GM08714 (cell line): ENCODE measurements at regions not wholly inside any gene's neighbourhood (a gene's known extent, or its start where the extent isn't known, plus 50 kb on each side); places are given as distances from the start of the nearest gene placed in this dataset.

Experiments
- H3K4me3 ChIP-seq: fragments of 200-500 bp; sonication (Bioruptor generic); 2 replicates; pipeline ENCODE4 v1.5.1; 2014; ENCODE audit warnings: mild to moderate bottlenecking, low read length, inconsistent platforms
- ZNF274 ChIP-seq: IDR thresholded peaks from 2 replicates; pipeline ENCODE4 v1.6.1; 2012; ENCODE audit warnings: mild to moderate bottlenecking, low read depth, low read length

DNA sequence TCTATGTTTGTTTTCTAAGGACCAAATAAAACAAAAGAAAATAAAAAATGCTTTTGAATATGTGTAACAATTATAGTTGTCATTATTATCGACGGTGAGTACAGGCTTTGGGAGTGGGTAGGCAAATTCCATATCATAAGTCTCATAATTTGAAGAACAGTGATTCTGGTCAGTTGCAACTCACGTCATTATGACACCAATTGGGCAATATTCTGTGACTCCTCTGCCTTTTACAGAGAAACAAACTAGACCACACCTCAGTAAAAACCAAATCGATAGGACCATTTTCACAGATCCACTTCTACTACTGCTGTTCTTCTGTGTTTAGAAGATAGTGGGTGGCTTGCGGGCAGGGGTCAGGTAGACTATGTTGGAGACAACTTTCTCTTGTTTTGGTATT, 250.1 kb downstream of the C4orf33 start:
- H3K4me3 ChIP-seq, result no peak overlapping the region
- no peak for TF ChIP-seq ZNF274

DNA sequence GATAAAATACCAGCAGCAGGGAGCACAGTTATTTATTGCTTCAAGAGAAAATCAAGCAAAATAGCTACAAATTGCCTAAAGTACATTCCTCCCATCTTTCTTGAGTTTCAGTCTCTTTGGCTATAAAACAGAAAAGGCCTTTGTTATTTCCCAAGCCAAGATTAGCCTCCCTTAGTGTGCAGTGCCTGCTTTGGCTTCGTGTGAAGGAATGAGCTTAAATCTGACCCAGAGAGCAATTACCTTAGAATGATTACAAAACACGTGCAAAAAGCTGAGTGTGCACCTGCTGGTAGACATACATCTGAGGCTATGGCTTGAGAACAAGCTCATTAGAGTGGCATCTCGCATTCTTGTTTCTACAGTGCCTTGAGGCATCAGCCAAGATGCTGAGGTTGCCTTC, 250.8 kb downstream of the C4orf33 start:
- TF ChIP-seq ZNF274, result no peak
- no peak overlapping the region for H3K4me3 ChIP-seq

DNA sequence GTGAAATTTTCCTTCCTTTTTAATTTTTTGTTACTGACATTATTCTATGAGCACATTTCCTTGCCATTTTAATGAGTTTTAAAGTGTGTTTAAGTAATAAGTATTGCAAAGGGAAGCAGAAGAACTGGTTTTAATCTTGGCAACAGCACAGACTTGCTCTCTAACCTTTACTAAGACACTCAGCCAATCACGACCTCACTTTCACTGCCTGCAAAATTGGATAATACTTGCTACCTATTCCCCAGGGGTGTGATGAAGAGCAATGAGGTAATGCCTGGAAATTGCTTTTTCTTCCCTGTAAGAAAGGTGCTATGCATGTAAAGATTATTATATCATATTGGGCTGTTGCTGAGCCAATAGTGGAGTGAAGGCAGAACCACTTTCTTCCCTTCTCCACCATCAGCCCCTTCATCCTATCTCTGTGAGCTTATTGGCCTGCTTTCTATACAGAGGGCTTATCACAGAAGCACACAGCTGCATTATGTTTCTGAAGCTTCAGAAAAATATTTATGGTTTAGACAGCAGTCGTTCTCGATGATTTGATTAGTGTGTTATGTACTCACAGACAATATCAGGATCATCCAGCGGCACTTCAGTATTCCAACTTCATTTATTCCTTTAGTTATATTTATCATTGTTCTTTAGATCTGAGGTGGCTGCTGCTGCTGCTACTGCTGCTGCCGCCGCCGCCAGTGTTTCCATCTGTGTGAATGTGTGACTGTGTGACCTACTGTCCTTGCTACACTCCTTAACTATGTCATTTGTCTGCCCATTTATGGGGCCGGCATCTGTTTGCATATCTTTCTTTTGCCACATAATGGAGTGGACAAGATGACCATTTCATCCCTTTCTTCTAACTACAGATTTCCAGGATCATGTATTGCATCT, 255.1 kb downstream of the C4orf33 start:
- no peak overlapping the region for H3K4me3 ChIP-seq
- TF ChIP-seq ZNF274, result no peak

DNA sequence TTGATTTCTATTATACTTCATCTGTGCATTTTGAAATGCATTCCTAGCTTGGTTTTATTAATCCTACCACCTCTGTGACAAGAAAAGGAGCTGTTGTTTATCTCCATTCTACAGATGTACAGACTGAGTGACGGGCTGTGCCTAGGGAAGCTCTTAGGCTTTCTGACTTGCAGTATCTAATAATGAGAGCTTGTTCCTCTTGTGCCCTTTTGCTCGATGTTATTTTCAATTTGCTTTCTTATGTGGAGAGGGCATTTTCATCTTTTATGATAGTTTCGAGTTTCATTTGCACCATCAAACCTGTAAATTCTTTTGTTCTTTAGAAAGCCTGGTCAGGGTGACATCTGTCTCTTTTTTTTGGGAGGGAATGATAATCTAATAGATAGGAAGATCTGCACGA, 256.5 kb downstream of the C4orf33 start:
- TF ChIP-seq ZNF274, result no peak
- H3K4me3 ChIP-seq, result no peak overlapping the region

DNA sequence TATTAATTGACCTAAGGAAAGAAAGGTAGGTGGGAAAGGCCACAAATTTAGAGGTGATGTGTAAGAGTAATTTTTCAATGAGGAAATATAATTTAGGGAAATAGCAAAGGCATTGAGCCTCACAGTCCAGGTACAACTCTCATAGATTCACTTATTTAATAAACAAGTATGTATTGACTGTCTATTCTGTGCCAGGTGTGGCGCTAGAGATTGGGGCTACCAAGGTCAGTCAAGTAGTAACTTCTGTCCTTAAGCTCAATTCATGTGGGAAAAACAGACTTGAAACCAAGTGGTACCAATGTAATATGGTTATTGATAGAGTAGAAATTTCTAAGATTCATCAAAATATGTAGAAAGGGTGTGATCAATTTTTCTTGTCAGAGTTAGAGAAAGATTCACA, 257.5 kb downstream of the C4orf33 start:
- no peak for TF ChIP-seq ZNF274
- no peak overlapping the region for H3K4me3 ChIP-seq

DNA sequence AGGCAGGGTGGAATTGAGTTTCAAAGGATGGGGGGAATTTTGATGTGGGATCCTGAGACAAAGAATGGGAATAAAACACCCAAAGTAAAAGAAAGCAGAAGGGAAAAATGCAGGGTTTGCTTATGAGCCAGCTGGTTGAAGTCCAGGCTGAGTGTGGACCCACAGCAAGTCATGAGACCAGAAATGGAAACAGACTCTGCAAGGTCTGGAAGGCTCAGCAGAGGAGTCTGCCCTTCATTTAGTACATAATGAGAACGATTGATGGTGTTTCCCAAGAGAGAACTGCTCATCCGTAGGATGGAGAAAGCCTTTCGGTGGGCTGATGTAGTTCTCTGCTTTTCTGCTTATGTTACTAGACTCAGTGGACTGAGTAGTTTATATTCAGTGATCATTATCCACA, 259.1 kb downstream of the C4orf33 start:
- no peak overlapping the region for H3K4me3 ChIP-seq
- TF ChIP-seq ZNF274, result no peak

DNA sequence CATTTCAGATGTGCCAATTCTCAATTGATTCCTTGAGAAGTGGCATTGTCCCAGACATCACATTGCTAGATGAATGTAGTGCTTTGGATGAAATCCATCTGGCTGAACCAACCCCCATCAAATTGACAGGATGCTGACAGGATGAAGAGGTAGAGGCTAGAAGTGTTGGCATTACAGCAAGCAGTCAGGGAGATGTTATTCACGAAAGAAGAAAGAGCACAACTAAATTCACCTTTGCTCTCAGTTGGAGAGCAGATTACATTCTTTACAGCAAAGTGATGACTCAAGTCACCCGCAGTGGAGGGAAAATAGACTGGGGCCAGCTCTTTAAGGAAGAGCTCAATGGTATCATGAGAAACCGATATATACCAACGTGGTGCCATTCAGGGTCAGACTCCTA, 259.6 kb downstream of the C4orf33 start:
- no peak for TF ChIP-seq ZNF274
- H3K4me3 ChIP-seq, result no peak overlapping the region

DNA sequence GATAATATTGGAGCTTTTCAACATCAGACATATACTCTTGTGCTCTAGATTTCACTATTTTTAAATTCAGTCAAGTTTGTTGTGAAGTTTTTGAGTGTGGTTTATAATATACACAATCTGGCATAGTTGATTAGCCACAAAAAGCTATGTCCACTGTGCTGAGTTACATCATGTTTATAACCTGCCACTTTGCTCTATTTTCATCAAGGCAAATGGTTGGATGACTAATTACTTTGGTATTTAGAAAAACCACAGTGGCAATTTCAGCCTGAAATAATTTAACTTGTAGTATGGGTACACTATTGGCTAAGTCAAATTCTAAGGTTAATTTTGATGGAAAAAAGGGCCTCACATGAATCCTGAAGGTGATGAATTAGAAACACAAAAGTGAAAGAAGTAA, 262.6 kb downstream of the C4orf33 start:
- no peak for TF ChIP-seq ZNF274
- no peak overlapping the region for H3K4me3 ChIP-seq

DNA sequence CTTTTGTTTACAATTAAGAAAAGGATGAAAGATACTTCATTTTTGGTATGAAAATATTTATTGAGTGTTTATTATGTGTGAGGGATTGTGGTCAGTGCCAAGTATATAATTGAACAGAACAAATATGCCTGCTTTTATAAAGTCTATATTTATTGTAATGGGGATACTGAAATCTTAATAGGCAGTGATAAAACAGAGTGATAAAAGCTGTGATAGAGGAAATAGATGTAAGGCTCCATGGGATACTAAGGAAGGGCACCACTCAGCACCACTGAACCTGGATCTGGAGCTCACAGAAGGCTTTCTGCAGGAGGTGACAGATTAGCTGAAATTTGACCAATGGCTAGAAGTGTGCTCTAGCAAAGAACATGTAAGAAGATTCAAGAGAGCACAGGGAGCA, 263.5 kb downstream of the C4orf33 start:
- TF ChIP-seq ZNF274, result no peak
- no peak overlapping the region for H3K4me3 ChIP-seq

DNA sequence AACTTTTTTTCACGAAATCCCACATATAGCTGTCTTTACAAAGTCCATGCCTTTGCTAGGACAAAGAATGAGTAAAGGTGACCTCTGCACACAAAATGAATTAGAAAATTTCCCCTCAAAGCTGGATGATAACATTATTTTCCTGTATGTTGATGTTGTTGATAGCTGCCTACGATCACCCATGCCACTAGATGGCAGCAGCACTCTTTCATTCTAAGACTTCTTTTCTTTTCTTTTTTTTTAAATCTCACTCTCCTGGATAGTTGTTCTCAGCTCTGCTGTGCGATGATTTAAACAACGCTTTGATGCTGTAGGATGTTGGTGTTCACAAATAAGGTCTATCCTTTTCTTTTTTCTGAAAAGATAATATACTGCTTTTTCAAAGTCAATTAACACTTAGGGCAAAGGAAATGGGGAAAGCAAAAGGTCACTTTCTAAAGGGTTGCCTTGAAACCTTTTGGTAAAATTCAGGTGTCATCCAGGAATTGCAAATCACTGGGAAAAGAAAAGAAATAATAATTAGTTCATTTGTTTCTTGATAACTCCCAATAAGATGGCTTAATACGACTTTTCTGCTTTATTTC, 266.8 kb downstream of the C4orf33 start:
- no peak overlapping the region for H3K4me3 ChIP-seq
- no peak for TF ChIP-seq ZNF274

DNA sequence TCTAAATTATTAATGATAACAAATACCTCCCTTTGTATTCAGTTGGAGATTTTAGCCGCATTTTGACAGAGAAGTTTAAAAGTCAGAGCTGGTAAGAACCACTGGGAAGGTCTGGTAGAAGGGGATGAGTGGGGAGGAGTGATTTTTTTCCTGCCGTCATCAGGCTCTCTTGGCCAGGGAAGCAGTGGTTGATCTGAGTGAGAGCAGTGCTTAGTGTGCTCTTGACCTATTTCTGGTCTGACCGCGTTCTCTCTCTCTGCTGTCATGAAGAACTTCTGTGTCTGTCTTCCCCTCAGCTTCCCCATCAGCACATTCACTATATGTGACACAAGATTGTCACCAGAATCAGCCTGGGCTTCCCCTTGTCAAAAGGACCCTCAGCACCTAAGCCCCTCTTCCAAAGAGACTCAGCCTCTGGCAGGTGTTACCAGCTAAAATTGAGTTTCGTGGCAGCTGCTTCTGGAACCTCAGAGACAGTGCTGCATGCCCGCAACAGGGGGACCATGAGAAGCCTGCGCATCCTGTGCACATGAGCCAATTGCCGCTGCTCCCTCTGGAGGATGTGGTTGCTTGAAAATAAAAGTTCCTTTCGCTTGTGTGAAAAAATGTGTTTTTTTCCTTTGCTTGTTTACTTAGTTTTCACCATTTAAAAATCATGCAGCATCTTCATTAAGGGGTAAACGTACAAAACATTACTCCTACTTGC, 268.9 kb downstream of the C4orf33 start:
- no peak overlapping the region for H3K4me3 ChIP-seq
- TF ChIP-seq ZNF274, result no peak

DNA sequence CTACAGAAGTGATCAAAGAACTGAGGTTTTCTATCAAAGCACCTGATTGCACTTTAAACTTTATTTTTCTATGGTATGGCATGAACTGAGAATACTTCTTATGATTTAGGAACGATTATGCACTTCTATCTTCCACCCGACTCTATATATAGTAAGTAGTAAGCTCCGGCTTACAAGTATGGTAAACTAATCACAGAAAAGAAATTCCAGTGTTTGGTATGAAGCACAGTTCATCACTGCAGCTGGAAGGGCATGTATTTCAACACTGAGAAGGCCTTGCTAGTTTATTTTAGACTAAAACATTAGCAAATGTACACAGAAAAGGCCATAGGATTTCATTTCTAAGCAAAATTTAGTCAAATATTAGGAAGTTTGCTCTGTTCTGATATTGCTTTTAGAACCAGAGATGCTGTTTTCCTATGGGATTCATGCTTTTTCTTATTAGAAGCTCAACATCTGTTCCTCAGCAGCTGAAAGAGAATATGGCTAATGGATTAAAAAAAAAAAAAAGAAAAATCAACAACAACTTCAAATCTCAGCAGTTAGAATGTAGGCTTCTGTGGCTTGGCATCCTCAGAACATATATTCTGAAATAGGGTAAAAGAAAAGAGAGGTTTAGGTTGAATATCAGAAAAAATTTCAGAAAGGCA, 273.5 kb downstream of the C4orf33 start:
- no peak for TF ChIP-seq ZNF274
- H3K4me3 ChIP-seq, result no peak overlapping the region

DNA sequence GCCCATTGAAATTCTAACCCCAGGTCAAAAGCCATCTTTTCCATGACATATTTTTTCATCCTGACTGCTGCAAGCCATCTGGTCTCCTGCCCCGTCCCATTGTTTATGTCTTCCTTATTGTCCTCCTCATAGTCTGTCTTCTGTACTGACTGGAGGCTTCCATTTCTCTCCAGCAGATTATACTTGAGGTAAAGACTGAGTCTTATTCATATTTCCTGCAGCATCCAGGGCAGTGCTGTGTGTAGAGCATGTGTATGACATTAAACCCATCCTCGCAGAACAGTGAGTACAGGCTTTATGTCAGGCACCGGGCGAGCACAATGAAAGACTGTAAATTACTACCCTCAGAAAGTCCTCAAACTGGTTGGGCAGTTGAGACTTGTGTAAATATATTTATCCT, 275.1 kb downstream of the C4orf33 start:
- TF ChIP-seq ZNF274, result no peak
- H3K4me3 ChIP-seq, result no peak overlapping the region

DNA sequence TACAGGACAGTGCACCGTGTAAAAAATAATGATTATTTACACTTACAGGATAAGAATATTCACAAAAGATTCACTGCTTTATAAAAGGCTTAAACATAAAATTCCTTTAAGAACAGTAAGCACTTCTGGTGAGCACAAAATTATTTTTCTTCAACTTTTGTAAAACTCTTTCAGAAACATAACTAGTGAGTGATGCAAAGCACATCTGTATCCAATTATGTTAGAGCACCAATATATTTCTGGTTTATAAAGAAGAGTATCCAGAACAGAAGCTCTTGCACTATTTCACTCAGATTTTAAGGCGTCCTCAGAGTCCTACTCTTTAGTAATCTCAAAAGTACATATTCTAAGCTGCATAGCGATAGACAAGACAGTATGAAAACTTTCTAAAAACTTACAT, 276.0 kb downstream of the C4orf33 start:
- H3K4me3 ChIP-seq, result no peak overlapping the region
- no peak for TF ChIP-seq ZNF274
